Fibroblast of lung (primary cell): ENCODE measurements at regions not wholly inside any gene's neighbourhood (a gene's known extent, or its start where the extent isn't known, plus 50 kb on each side); places are given as distances from the start of the nearest gene placed in this dataset.

Experiments used
- DNase-seq, 2 donors: peaks; one replicate each; pipeline versions ENCODE4 v3.0.0 to v3.0.0-alpha.2; 2010; ENCODE audit warnings: low read depth in 2 of 2
- H2AFZ ChIP-seq: 2 replicates; pipeline ENCODE4 v1.5.1; 2012; ENCODE audit warnings: low read length, control low read depth, inconsistent platforms
- H3K27ac ChIP-seq: 2 replicates; pipeline ENCODE4 v1.5.1; 2011; ENCODE audit warnings: low read length, control low read depth; ENCODE audit not compliant: insufficient read depth
- H3K27me3 ChIP-seq: 2 replicates; pipeline ENCODE4 v1.5.1; 2011; ENCODE audit warnings: mild to moderate bottlenecking, low read length; ENCODE audit not compliant: control insufficient read depth, insufficient read depth
- H3K36me3 ChIP-seq: 2 replicates; pipeline ENCODE4 v1.5.1; 2011; ENCODE audit warnings: low read length; ENCODE audit not compliant: control insufficient read depth, insufficient read depth
- H3K4me1 ChIP-seq: 2 replicates; pipeline ENCODE4 v1.5.1; 2011; ENCODE audit warnings: low read length; ENCODE audit not compliant: control insufficient read depth, insufficient read depth; ENCODE audit errors: extremely low read depth
- H3K4me2 ChIP-seq: 2 replicates; pipeline ENCODE4 v1.5.1; 2011; ENCODE audit warnings: low read length, control low read depth; ENCODE audit not compliant: insufficient read depth; ENCODE audit errors: extremely low read depth
- H3K4me3 ChIP-seq, 4 experiments: fragments of 200-600 bp in 1 of 4; sonication (generic) in 1 of 4; replicated peaks in 1 of 4; 2 replicates each; pipeline ENCODE4 v1.5.1; 2011 to 2016; ENCODE audit warnings: low read length in 4 of 4, low read depth in 3 of 4, mild to moderate bottlenecking in 3 of 4, control low read depth in 2 of 4, inconsistent platforms in 1 of 4, mixed read lengths in 1 of 4; ENCODE audit not compliant: insufficient read depth in 1 of 4; ENCODE audit errors: control extremely low read depth in 1 of 4
- H3K79me2 ChIP-seq: 2 replicates; pipeline ENCODE4 v1.5.1; 2012; ENCODE audit warnings: mild to moderate bottlenecking, low read length, inconsistent platforms; ENCODE audit not compliant: control insufficient read depth, insufficient read depth
- H3K9ac ChIP-seq: 2 replicates; pipeline ENCODE4 v1.5.1; 2011; ENCODE audit warnings: mild to moderate bottlenecking, low read length, control low read depth; ENCODE audit not compliant: insufficient read depth
- H3K9me3 ChIP-seq: 2 replicates; pipeline ENCODE4 v1.5.1; 2012; ENCODE audit warnings: low read depth, low read length; ENCODE audit not compliant: control insufficient read depth, insufficient read depth
- H4K20me1 ChIP-seq: 2 replicates; pipeline ENCODE4 v1.5.1; 2011; ENCODE audit warnings: low read length; ENCODE audit not compliant: control insufficient read depth, insufficient read depth; ENCODE audit errors: extremely low read depth
- CTCF ChIP-seq, 2 donors: IDR thresholded peaks in 1 of 2; conservative IDR thresholded peaks in 1 of 2; 1 replicate in 1 of 2; 2 replicates in 1 of 2; pipeline ENCODE4 v1.5.1; 2011 to 2012; ENCODE audit warnings: low read length in 2 of 2, control low read depth in 1 of 2, inconsistent platforms in 1 of 2, low read depth in 1 of 2, mild to moderate bottlenecking in 1 of 2
- EZH2 ChIP-seq: IDR thresholded peaks from 2 replicates; pipeline ENCODE4 v1.5.1; 2012; ENCODE audit warnings: low read length, control low read depth, mild to moderate bottlenecking; ENCODE audit errors: missing control alignments

GRCh38 chr4:177225605-177226004, 84.1 kb upstream of the NEIL3 start:
- Histone ChIP-seq H3K9ac (no peak overlapping the region), H3K36me3 (no peaks in the 10 kb centered on the region), H3K4me3 (no peak overlapping the region), H3K79me2 (no peaks in the 10 kb centered on the region), H3K4me1 (peaks cover 2% of the 10 kb centered on the region), H3K9me3 (no peaks in the 10 kb centered on the region), H3K27ac (no peak overlapping the region), H4K20me1 (no peaks in the 10 kb centered on the region), H2AFZ (no peak overlapping the region), H3K4me2 (no peak overlapping the region), H3K27me3 (no peaks in the 10 kb centered on the region)
- no peak for DNase-seq
- TF ChIP-seq CTCF (conservative IDR thresholded peaks at IDR 0.05 in 1 of 2, IDR thresholded peaks at IDR 0.05 in 1 of 2; ENCODE audit: low read depth in 1 of 2, low read length in 2 of 2) (no peak), EZH2 (no peak)

- H3K4me3 ChIP-seq: no peak overlapping the region
- H3K36me3 ChIP-seq: no peaks in the 10 kb centered on the region
- no peak for TF ChIP-seq CTCF (conservative IDR thresholded peaks at IDR 0.05 in 1 of 2, IDR thresholded peaks at IDR 0.05 in 1 of 2; ENCODE audit: low read depth in 1 of 2, low read length in 2 of 2)
- no peak for TF ChIP-seq EZH2
- H3K4me1 ChIP-seq: peaks cover 2% of the 10 kb centered on the region
- no peaks in the 10 kb centered on the region for H3K79me2 ChIP-seq
- H4K20me1 ChIP-seq: no peaks in the 10 kb centered on the region
- no peak overlapping the region for H2AFZ ChIP-seq
- DNase-seq: no peak
- no peak overlapping the region for H3K4me2 ChIP-seq
- no peaks in the 10 kb centered on the region for H3K9me3 ChIP-seq
- no peaks in the 10 kb centered on the region for H3K27me3 ChIP-seq
- no peak overlapping the region for H3K9ac ChIP-seq
- no peak overlapping the region for H3K27ac ChIP-seq
These were observed 82.0 kb upstream of the NEIL3 start for GRCh38 chr4:177227636-177228035.

- Histone ChIP-seq H3K4me2 (peak overlapping the region; percentile 90), H3K27me3 (no peaks in the 10 kb centered on the region), H3K9me3 (no peaks in the 10 kb centered on the region), H2AFZ (peak overlapping the region; percentile 50), H4K20me1 (no peaks in the 10 kb centered on the region), H3K79me2 (no peaks in the 10 kb centered on the region), H3K9ac (no peak overlapping the region), H3K4me1 (peaks cover 2% of the 10 kb centered on the region), H3K4me3 (no peak overlapping the region), H3K27ac (no peak overlapping the region), H3K36me3 (no peaks in the 10 kb centered on the region)
- DNase-seq: no peak
- TF ChIP-seq EZH2: no peak
- TF ChIP-seq CTCF (conservative IDR thresholded peaks at IDR 0.05 in 1 of 2, IDR thresholded peaks at IDR 0.05 in 1 of 2; ENCODE audit: low read depth in 1 of 2, low read length in 2 of 2): no peak
These were observed 81.1 kb upstream of the NEIL3 start for GRCh38 chr4:177228599-177228998.
